Sigmoid colon (tissue), 6 donors: ENCODE measurements at regions not wholly inside any gene's neighbourhood (a gene's known extent, or its start where the extent isn't known, plus 50 kb on each side); places are given as distances from the start of the nearest gene placed in this dataset.

Experiments used
- DNase-seq: peaks from one replicate; pipeline ENCODE4 v3.0.0-alpha.2; 2019
- H3K27ac ChIP-seq, 4 donors: fragments of 200-600 bp; sonication (generic); one replicate each; pipeline ENCODE4 v1.5.1; 2016 to 2019; ENCODE audit warnings: mild to moderate bottlenecking in 1 of 4
- H3K27me3 ChIP-seq, 3 donors: fragments of 200-600 bp; sonication (generic); one replicate each; pipeline ENCODE4 v1.5.1; 2019; ENCODE audit warnings: mild to moderate bottlenecking in 1 of 3
- H3K36me3 ChIP-seq, 4 donors: fragments of 200-600 bp; sonication (generic); one replicate each; pipeline ENCODE4 v1.5.1; 2016 to 2019
- H3K4me1 ChIP-seq, 4 donors: fragments of 200-600 bp; sonication (generic); one replicate each; pipeline ENCODE4 v1.5.1; 2017 to 2019
- H3K4me3 ChIP-seq, 4 donors: fragments of 200-600 bp; sonication (generic); one replicate each; pipeline ENCODE4 v1.5.1; 2017 to 2019; ENCODE audit warnings: mild to moderate bottlenecking in 2 of 4, moderate library complexity in 1 of 4
- H3K9me3 ChIP-seq, 4 donors: fragments of 200-600 bp in 3 of 4; sonication (generic) in 3 of 4; one replicate each; pipeline versions ENCODE4 v1.5.1 to v1.6.1; 2013 to 2019
- CTCF ChIP-seq, 4 experiments: fragments of 450-650 bp in 3 of 4; fragments of 200-600 bp in 1 of 4; IDR thresholded peaks; one replicate each; pipeline ENCODE4 v1.5.1; 2016 to 2019; ENCODE audit warnings: antibody characterized with exemption in 4 of 4, mild to moderate bottlenecking in 3 of 4, moderate library complexity in 2 of 4
- EP300 ChIP-seq, 4 donors: sonication (generic); formaldehyde crosslinking; IDR thresholded peaks; one replicate each; pipeline ENCODE4 v1.6.1; 2017; ENCODE audit warnings: antibody characterized with exemption in 4 of 4
- POLR2A ChIP-seq, 2 donors: fragments of 450-650 bp; IDR thresholded peaks; one replicate each; pipeline ENCODE4 v1.6.1; 2016; ENCODE audit warnings: antibody characterized with exemption in 2 of 2, mild to moderate bottlenecking in 2 of 2, moderate library complexity in 2 of 2
- POLR2AphosphoS5 ChIP-seq, 4 donors: sonication (generic); formaldehyde crosslinking; IDR thresholded peaks; one replicate each; pipeline ENCODE4 v1.6.1; 2017; ENCODE audit warnings: antibody characterized with exemption in 4 of 4
- WGBS, 2 donors: extraction: QIAGEN DNeasy Blood & Tissue Kit; methylation state at CpG; one replicate each; pipeline ENCODE4 v1.1.7; 2013; 5-methylcytosine and 5-hydroxymethylcytosine counted together
- intact Hi-C: fragments of 100-400 bp; cut with DNase I; formaldehyde crosslinking; loops from one replicate; pipeline ENCODE4 v1.15.1; 2023
- donor health status: healthy with polysubstance abuse.
- donor health status: healthy.

GRCh38 chrY:17053041-17053440, 827.0 kb downstream of the CDY2B start:
- no peaks in the 10 kb centered on the region for H3K4me1 ChIP-seq
- H3K36me3 ChIP-seq = no peaks in the 10 kb centered on the region
- H3K4me3 ChIP-seq = no peak overlapping the region
- no peak for DNase-seq
- intact Hi-C loops = no loop called here
- no peaks in the 10 kb centered on the region for H3K27me3 ChIP-seq
- no peak overlapping the region for H3K27ac ChIP-seq
- TF ChIP-seq POLR2A (IDR thresholded peaks at IDR 0.05) (no peak), POLR2AphosphoS5 (IDR thresholded peaks at IDR 0.05) (no peak), CTCF (IDR thresholded peaks at IDR 0.05) (no peak), EP300 (IDR thresholded peaks at IDR 0.05) (no peak)
- H3K9me3 ChIP-seq = no peaks in the 10 kb centered on the region

- no peak for DNase-seq
- Histone ChIP-seq H3K9me3 (no peaks in the 10 kb centered on the region), H3K27me3 (no peaks in the 10 kb centered on the region), H3K4me1 (no peaks in the 10 kb centered on the region), H3K4me3 (no peak overlapping the region), H3K36me3 (no peaks in the 10 kb centered on the region), H3K27ac (no peak overlapping the region)
- intact Hi-C loops = no loop called here
- no peak for TF ChIP-seq EP300 (IDR thresholded peaks at IDR 0.05)
- WGBS, 2 donors = 66 to 80% methylated on average over 2 of the region's 2 CpGs
These were observed 829.6 kb downstream of the CDY2B start for GRCh38 chrY:17050374-17050773.

- H3K4me1 ChIP-seq = no peaks in the 10 kb centered on the region
- no peak overlapping the region for H3K4me3 ChIP-seq
- TF ChIP-seq EP300 (IDR thresholded peaks at IDR 0.05) (no peak), POLR2AphosphoS5 (IDR thresholded peaks at IDR 0.05) (no peak), POLR2A (IDR thresholded peaks at IDR 0.05) (no peak), CTCF (IDR thresholded peaks at IDR 0.05) (no peak)
- no peaks in the 10 kb centered on the region for H3K36me3 ChIP-seq
- no peak overlapping the region for H3K27ac ChIP-seq
- DNase-seq = no peak
- intact Hi-C loops = no loop called here
- no peaks in the 10 kb centered on the region for H3K27me3 ChIP-seq
- 60 to 63% methylated on average over 2 of the region's 2 CpGs for WGBS, 2 donors
- H3K9me3 ChIP-seq = no peaks in the 10 kb centered on the region
These were observed 834.9 kb downstream of the CDY2B start for GRCh38 chrY:17045124-17045523.

GRCh38 chrY:17044723-17045122, 835.3 kb downstream of the CDY2B start:
- H3K4me3 ChIP-seq = no peak overlapping the region
- no peak for TF ChIP-seq EP300 (IDR thresholded peaks at IDR 0.05)
- H3K27ac ChIP-seq = no peak overlapping the region
- DNase-seq = no peak
- 68 to 79% methylated on average over 4 of the region's 4 CpGs for WGBS, 2 donors
- intact Hi-C loops = no loop called here
- no peaks in the 10 kb centered on the region for H3K9me3 ChIP-seq
- no peaks in the 10 kb centered on the region for H3K36me3 ChIP-seq
- H3K27me3 ChIP-seq = no peaks in the 10 kb centered on the region
- H3K4me1 ChIP-seq = no peaks in the 10 kb centered on the region

DNA sequence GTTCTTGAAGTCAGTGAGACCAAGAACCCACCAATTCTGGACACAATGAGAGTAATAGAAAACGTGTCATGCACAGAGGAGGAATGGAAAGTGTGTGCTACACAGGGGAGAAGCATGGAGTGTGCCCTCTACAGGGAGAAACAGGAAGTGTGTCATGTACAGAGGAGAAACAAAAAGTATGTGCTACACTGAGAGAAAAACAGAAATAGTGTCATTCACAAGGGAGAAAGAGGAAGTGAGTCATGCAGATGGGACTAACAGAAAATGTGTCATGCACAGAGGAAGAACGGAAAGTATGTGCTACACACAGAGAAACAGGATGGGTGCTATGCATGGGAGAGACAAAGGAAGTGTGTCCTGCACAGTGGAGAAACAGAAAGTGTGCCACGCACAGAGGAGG, 835.7 kb downstream of the CDY2B start:
- no peak overlapping the region for H3K27ac ChIP-seq
- 56 to 60% methylated on average over 3 of the region's 3 CpGs for WGBS, 2 donors
- intact Hi-C loops = no loop called here
- H3K9me3 ChIP-seq = no peaks in the 10 kb centered on the region
- DNase-seq = no peak
- no peaks in the 10 kb centered on the region for H3K27me3 ChIP-seq
- no peaks in the 10 kb centered on the region for H3K36me3 ChIP-seq
- H3K4me1 ChIP-seq = no peaks in the 10 kb centered on the region
- no peak overlapping the region for H3K4me3 ChIP-seq
- no peak for TF ChIP-seq EP300 (IDR thresholded peaks at IDR 0.05)
- TF ChIP-seq POLR2AphosphoS5 (IDR thresholded peaks at IDR 0.05) = no peak
- no peak for TF ChIP-seq POLR2A (IDR thresholded peaks at IDR 0.05)
- no peak for TF ChIP-seq CTCF (IDR thresholded peaks at IDR 0.05)

- Histone ChIP-seq H3K4me3 (no peak overlapping the region), H3K4me1 (no peaks in the 10 kb centered on the region), H3K27ac (no peak overlapping the region), H3K27me3 (no peaks in the 10 kb centered on the region), H3K36me3 (no peaks in the 10 kb centered on the region), H3K9me3 (no peaks in the 10 kb centered on the region)
- intact Hi-C loops = no loop called here
- no peak for DNase-seq
- 94% methylated on average over 2 of the region's 2 CpGs for WGBS, 2 donors
- TF ChIP-seq EP300 (IDR thresholded peaks at IDR 0.05) (no peak), POLR2A (IDR thresholded peaks at IDR 0.05) (no peak), POLR2AphosphoS5 (IDR thresholded peaks at IDR 0.05) (no peak), CTCF (IDR thresholded peaks at IDR 0.05) (no peak)
These were observed 841.6 kb downstream of the CDY2B start for GRCh38 chrY:17038439-17038838.
